B cell (primary cell): ENCODE measurements at regions not wholly inside any gene's neighbourhood (a gene's known extent, or its start where the extent isn't known, plus 50 kb on each side); places are given as distances from the start of the nearest gene placed in this dataset.

Experiments used
- ATAC-seq: fragments of 200-7000 bp; cut with Tn5 transposase; one replicate; pipeline ENCODE4 v1.10.0; 2021; ENCODE audit warnings: low read depth, mild to moderate bottlenecking, moderate number of reproducible peaks, moderate library complexity
- CTCF ChIA-PET: fragments of 350-600 bp; sonication (Branson Sonifier 250); formaldehyde crosslinking; loops from one replicate; lab custom pipeline; 2021; ENCODE audit warnings: antibody characterized with exemption, inconsistent platforms; lab: Charles Lee
- POLR2A ChIA-PET: fragments of 350-600 bp; sonication (Branson Sonifier 250); formaldehyde crosslinking; loops from one replicate; lab custom pipeline; 2021; ENCODE audit warnings: antibody characterized with exemption; lab: Charles Lee
- DNase-seq: peaks from one replicate; pipeline ENCODE4 v3.0.0; 2013
- H2AFZ ChIP-seq: 2 replicates; pipeline ENCODE4 v1.6.1; 2012; ENCODE audit warnings: mild to moderate bottlenecking, low read depth, low read length; ENCODE audit not compliant: insufficient read depth, poor library complexity, severe bottlenecking
- H3K27ac ChIP-seq, 2 donors: 1 replicate in 1 of 2; 2 replicates in 1 of 2; pipeline ENCODE4 v1.5.1; 2012 to 2013; ENCODE audit warnings: low read length in 2 of 2, mild to moderate bottlenecking in 2 of 2, moderate library complexity in 1 of 2
- H3K27me3 ChIP-seq, 4 experiments: fragments of 200-600 bp in 1 of 4; sonication (generic) in 1 of 4; replicated peaks in 1 of 4; 1 replicate in 2 of 4; 2 replicates in 2 of 4; pipeline versions ENCODE4 v1.6.1 to v1.7.0; 2013 to 2016; ENCODE audit warnings: low read length in 3 of 4, mild to moderate bottlenecking in 2 of 4, mixed read lengths in 1 of 4, moderate library complexity in 1 of 4; ENCODE audit not compliant: insufficient read depth in 4 of 4, control insufficient read depth in 3 of 4; ENCODE audit errors: control extremely low read depth in 1 of 4
- H3K36me3 ChIP-seq, 2 experiments: replicated peaks in 1 of 2; 1 replicate in 1 of 2; 2 replicates in 1 of 2; pipeline versions ENCODE4 v1.6.1 to v1.7.1; 2013; ENCODE audit warnings: low read length in 1 of 2; ENCODE audit not compliant: insufficient read depth in 2 of 2, control insufficient read depth in 1 of 2; ENCODE audit errors: control extremely low read depth in 1 of 2, extremely low read depth in 1 of 2
- H3K4me1 ChIP-seq, 2 donors: fragments of 200-600 bp in 1 of 2; sonication (generic) in 1 of 2; 1 replicate in 1 of 2; 2 replicates in 1 of 2; pipeline versions ENCODE4 v1.5.1 to v1.6.1; 2013 to 2017; ENCODE audit warnings: low read length in 2 of 2; ENCODE audit not compliant: control insufficient read depth in 2 of 2, insufficient read depth in 2 of 2
- H3K4me2 ChIP-seq: replicated peaks from 2 replicates; pipeline ENCODE3; 2012; ENCODE audit warnings: mild to moderate bottlenecking, low read depth, low read length; ENCODE audit not compliant: poor library complexity, severe bottlenecking
- H3K4me3 ChIP-seq, 5 experiments: fragments of 200-600 bp in 1 of 5; sonication (generic) in 1 of 5; 1 replicate in 3 of 5; 2 replicates in 2 of 5; pipeline versions ENCODE4 v1.5.1 to v1.7.0; 2011 to 2016; ENCODE audit warnings: low read length in 4 of 5, mild to moderate bottlenecking in 4 of 5, low read depth in 2 of 5, control low read depth in 1 of 5, moderate library complexity in 1 of 5; ENCODE audit not compliant: insufficient read depth in 1 of 5; ENCODE audit errors: control extremely low read depth in 1 of 5, extremely low read depth in 1 of 5
- H3K79me2 ChIP-seq: fragments of 200-600 bp; sonication (generic); one replicate; pipeline ENCODE4 v1.6.0; 2016; ENCODE audit warnings: low read length; ENCODE audit not compliant: control insufficient read depth, insufficient read depth
- H3K9ac ChIP-seq: fragments of 200-600 bp; sonication (generic); 2 replicates; pipeline ENCODE4 v1.6.1; 2017; ENCODE audit warnings: mild to moderate bottlenecking, low read length, moderate library complexity
- H3K9me3 ChIP-seq, 3 donors: one replicate each; pipeline versions ENCODE4 v1.6.1 to v1.7.1; 2013; ENCODE audit warnings: low read length in 2 of 3; ENCODE audit not compliant: control insufficient read depth in 2 of 3, insufficient read depth in 1 of 3; ENCODE audit errors: control extremely low read depth in 1 of 3
- H4K20me1 ChIP-seq: 2 replicates; pipeline ENCODE4 v1.6.0; 2012; ENCODE audit warnings: mild to moderate bottlenecking, low read length; ENCODE audit not compliant: insufficient read depth, control insufficient read depth, poor library complexity, severe bottlenecking
- H3K27ac Mint-ChIP-seq: one replicate; pipeline ENCODE4 v1.8.0; 2021; ENCODE audit warnings: mixed read lengths
- H3K27me3 Mint-ChIP-seq: one replicate; pipeline ENCODE4 v1.8.0; 2021; ENCODE audit warnings: mixed read lengths
- H3K4me1 Mint-ChIP-seq: one replicate; pipeline ENCODE4 v1.8.0; 2021; ENCODE audit warnings: mixed read lengths
- H3K4me3 Mint-ChIP-seq: one replicate; pipeline ENCODE4 v1.8.0; 2021; ENCODE audit warnings: mixed read lengths
- H3K9me3 Mint-ChIP-seq: one replicate; pipeline ENCODE4 v1.8.0; 2022; ENCODE audit warnings: mixed read lengths; ENCODE audit not compliant: insufficient read depth
- EZH2 ChIP-seq: IDR thresholded peaks from 2 replicates; pipeline ENCODE4 v1.6.1; 2012; ENCODE audit warnings: borderline replicate concordance, low read depth, mild to moderate bottlenecking, moderate library complexity, low read length; ENCODE audit not compliant: insufficient read depth, poor library complexity, severe bottlenecking
- WGBS: methylation state at CpG from one replicate; pipeline ENCODE4 v1.1.5; 2013; ENCODE audit warnings: missing lambda C conversion rate; ENCODE audit not compliant: insufficient coverage; 5-methylcytosine and 5-hydroxymethylcytosine counted together
- intact Hi-C: fragments of 100-400 bp; cut with micrococcal nuclease; formaldehyde crosslinking; loops from one replicate; pipeline ENCODE4 v1.10.0; 2022
- TF ChIP-seq, protein P1 (sequence below): fragments of 200-600 bp; IDR thresholded peaks from one replicate; pipeline ENCODE4 v1.8.0; 2022; ENCODE audit warnings: antibody characterized with exemption, mild to moderate bottlenecking

DNA sequence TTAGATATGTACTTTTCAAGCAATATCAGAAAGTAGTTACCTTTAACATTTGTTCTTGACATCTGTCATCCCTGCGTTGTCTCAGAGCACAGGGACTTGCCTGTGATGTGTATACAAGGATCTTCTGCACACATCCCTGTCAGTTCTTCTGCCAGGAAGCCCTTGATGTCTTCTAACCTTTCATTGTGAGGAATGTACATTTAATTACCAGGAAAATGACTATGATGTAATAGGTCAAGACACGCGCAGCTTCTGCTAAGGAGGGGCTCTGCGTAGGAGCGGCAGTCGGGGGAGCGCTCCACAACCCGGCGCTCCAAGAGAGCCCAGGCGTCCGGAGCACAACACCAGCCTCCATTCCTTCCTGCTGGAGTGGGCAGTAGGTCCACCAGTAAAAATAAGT lies 119.7 kb downstream of the IRX2 start:
- no peak overlapping the region for H3K27ac Mint-ChIP-seq
- H2AFZ ChIP-seq, result no peak overlapping the region
- H3K79me2 ChIP-seq, result no peaks in the 10 kb centered on the region
- no peak for ATAC-seq
- CTCF ChIA-PET, result no interaction called here
- peaks cover 0 to 46% (median 0%) of the 10 kb centered on the region in 3 donors for H3K9me3 ChIP-seq
- POLR2A ChIA-PET, result no interaction called here
- no peaks in the 10 kb centered on the region for H3K36me3 ChIP-seq
- H3K4me3 ChIP-seq, result no peak overlapping the region
- no peaks in the 10 kb centered on the region for H3K4me1 ChIP-seq
- no peaks in the 10 kb centered on the region for H3K4me1 Mint-ChIP-seq
- peaks cover 3% of the 10 kb centered on the region for H3K9me3 Mint-ChIP-seq
- no peak overlapping the region for H3K27ac ChIP-seq
- H3K4me2 ChIP-seq, result no peak overlapping the region
- H4K20me1 ChIP-seq, result no peaks in the 10 kb centered on the region
- intact Hi-C loops, result no loop called here
- 89% methylated on average over 6 of the region's 11 CpGs for WGBS
- no peaks in the 10 kb centered on the region for H3K27me3 Mint-ChIP-seq
- no peaks in the 10 kb centered on the region for H3K27me3 ChIP-seq
- TF ChIP-seq EZH2, result no peak
- TF ChIP-seq, protein P1, sequence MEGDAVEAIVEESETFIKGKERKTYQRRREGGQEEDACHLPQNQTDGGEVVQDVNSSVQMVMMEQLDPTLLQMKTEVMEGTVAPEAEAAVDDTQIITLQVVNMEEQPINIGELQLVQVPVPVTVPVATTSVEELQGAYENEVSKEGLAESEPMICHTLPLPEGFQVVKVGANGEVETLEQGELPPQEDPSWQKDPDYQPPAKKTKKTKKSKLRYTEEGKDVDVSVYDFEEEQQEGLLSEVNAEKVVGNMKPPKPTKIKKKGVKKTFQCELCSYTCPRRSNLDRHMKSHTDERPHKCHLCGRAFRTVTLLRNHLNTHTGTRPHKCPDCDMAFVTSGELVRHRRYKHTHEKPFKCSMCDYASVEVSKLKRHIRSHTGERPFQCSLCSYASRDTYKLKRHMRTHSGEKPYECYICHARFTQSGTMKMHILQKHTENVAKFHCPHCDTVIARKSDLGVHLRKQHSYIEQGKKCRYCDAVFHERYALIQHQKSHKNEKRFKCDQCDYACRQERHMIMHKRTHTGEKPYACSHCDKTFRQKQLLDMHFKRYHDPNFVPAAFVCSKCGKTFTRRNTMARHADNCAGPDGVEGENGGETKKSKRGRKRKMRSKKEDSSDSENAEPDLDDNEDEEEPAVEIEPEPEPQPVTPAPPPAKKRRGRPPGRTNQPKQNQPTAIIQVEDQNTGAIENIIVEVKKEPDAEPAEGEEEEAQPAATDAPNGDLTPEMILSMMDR, result no peak
- DNase-seq, result no peak
- no peak overlapping the region for H3K9ac ChIP-seq
- H3K4me3 Mint-ChIP-seq, result no peak overlapping the region

DNA sequence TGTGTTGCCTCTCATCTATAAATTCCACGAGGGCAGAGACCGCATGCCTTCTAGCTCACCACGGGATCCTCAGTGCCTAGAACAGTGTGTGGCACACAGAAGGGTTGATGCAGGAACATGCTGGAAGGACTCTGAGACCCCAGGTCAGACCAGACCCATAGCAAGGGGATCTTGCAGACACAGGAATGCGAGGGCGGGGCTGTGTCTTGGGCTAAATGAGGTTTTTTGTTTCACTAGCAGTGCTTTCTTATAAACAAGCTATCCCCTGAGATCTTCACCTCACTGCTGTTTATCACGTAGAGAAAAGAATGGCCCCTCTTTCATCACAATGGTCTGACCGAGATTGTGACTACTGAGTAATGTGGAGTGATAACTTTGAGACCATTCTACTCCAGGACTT lies 122.4 kb downstream of the IRX2 start:
- TF ChIP-seq, protein P1, result no peak
- no peak for TF ChIP-seq EZH2
- Mint-ChIP-seq H3K4me3 (no peak overlapping the region), H3K27me3 (no peaks in the 10 kb centered on the region), H3K4me1 (no peaks in the 10 kb centered on the region), H3K27ac (no peak overlapping the region), H3K9me3 (peaks cover 3% of the 10 kb centered on the region)
- H3K9me3 ChIP-seq, result peaks cover 0 to 39% (median 0%) of the 10 kb centered on the region in 3 donors
- no peaks in the 10 kb centered on the region for H4K20me1 ChIP-seq
- H2AFZ ChIP-seq, result no peak overlapping the region
- H3K27ac ChIP-seq, result no peak overlapping the region
- no peaks in the 10 kb centered on the region for H3K36me3 ChIP-seq
- DNase-seq (no peak), ATAC-seq (no peak)
- H3K9ac ChIP-seq, result no peak overlapping the region
- H3K4me1 ChIP-seq, result no peaks in the 10 kb centered on the region
- no peak overlapping the region for H3K4me2 ChIP-seq
- intact Hi-C loops, result no loop called here
- ChIA-PET POLR2A (no interaction called here), CTCF (no interaction called here)
- H3K4me3 ChIP-seq, result no peak overlapping the region
- no peaks in the 10 kb centered on the region for H3K79me2 ChIP-seq
- no peaks in the 10 kb centered on the region for H3K27me3 ChIP-seq
- 86% methylated on average over 5 of the region's 7 CpGs for WGBS
